Naive thymus-derived CD8-positive, alpha-beta T cell (primary cell): ENCODE measurements at regions not wholly inside any gene's neighbourhood (a gene's known extent, or its start where the extent isn't known, plus 50 kb on each side); places are given as distances from the start of the nearest gene placed in this dataset.

Source experiments
- ATAC-seq, 2 donors: fragments of 150-1000 bp; cut with Tn5 transposase in 1 of 2; sonication (Bioruptor Pico), chemical (Tn5 transposase) in 1 of 2; 1 replicate in 1 of 2; 2 replicates in 1 of 2; pipeline ENCODE4 v1.10.0; 2021; ENCODE audit warnings: mild to moderate bottlenecking in 2 of 2, moderate library complexity in 2 of 2
- POLR2A ChIA-PET: fragments of 350-600 bp; sonication (Branson Sonifier 250); formaldehyde crosslinking; loops from one replicate; lab custom pipeline; 2021; ENCODE audit warnings: antibody characterized with exemption; lab: Charles Lee
- DNase-seq, 10 donors: peaks; one replicate each; pipeline versions ENCODE4 v3.0.0 to v3.0.0-alpha.2; 2020 to 2022
- H3K27ac Mint-ChIP-seq, 10 donors: one replicate each; pipeline ENCODE4 v1.8.0; 2020 to 2022; ENCODE audit warnings: mild to moderate bottlenecking in 10 of 10, mixed read lengths in 10 of 10, moderate library complexity in 4 of 10, inconsistent platforms in 1 of 10
- H3K27me3 Mint-ChIP-seq, 5 donors: one replicate each; pipeline ENCODE4 v1.8.0; 2021 to 2022; ENCODE audit warnings: mixed read lengths in 5 of 5
- H3K36me3 Mint-ChIP-seq, 3 donors: one replicate each; pipeline ENCODE4 v1.8.0; 2020 to 2022; ENCODE audit warnings: mixed read lengths in 3 of 3, mild to moderate bottlenecking in 2 of 3, inconsistent platforms in 1 of 3
- H3K4me1 Mint-ChIP-seq, 4 donors: one replicate each; pipeline ENCODE4 v1.8.0; 2021 to 2022; ENCODE audit warnings: mixed read lengths in 4 of 4
- H3K4me3 Mint-ChIP-seq, 10 donors: one replicate each; pipeline ENCODE4 v1.8.0; 2020 to 2022; ENCODE audit warnings: mild to moderate bottlenecking in 10 of 10, mixed read lengths in 10 of 10, moderate library complexity in 6 of 10, inconsistent platforms in 1 of 10
- H3K9me3 Mint-ChIP-seq, 9 donors: one replicate each; pipeline ENCODE4 v1.8.0; 2020 to 2022; ENCODE audit warnings: mixed read lengths in 9 of 9, mild to moderate bottlenecking in 3 of 9, inconsistent platforms in 1 of 9, moderate library complexity in 1 of 9

DNA sequence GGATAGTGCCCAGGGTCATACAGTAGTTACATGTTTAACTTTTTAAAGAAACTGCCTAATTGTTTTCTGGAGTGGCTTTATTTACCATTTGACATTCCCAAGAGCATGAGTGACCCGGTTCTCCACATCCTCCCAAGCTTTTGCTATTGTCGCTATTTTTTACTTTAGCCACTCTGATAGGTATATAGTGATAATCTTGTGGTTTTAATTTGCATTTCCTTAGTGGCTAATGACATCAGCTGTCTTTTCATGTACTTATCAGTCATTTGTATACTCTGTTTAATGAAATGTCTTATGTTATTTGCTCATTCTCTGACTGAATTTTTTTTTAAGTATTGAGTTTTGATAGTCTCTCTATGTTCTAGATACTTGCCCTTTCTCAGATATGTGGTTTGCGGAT is 109.7 kb upstream of the HS6ST1 start:
- DNase-seq: no peak
- peaks cover 0 to 9% (median 0%) of the 10 kb centered on the region in 5 donors for H3K27me3 Mint-ChIP-seq
- no peak overlapping the region for H3K27ac Mint-ChIP-seq
- H3K9me3 Mint-ChIP-seq: peaks cover 0 to 31% (median 8%) of the 10 kb centered on the region in 9 donors
- H3K4me3 Mint-ChIP-seq: no peak overlapping the region
- H3K4me1 Mint-ChIP-seq: peaks cover 0 to 2% (median 0%) of the 10 kb centered on the region in 4 donors
- ATAC-seq: no peak
- H3K36me3 Mint-ChIP-seq: peaks cover 0 to 13% (median 0%) of the 10 kb centered on the region in 3 donors
- POLR2A ChIA-PET: no interaction called here

DNA sequence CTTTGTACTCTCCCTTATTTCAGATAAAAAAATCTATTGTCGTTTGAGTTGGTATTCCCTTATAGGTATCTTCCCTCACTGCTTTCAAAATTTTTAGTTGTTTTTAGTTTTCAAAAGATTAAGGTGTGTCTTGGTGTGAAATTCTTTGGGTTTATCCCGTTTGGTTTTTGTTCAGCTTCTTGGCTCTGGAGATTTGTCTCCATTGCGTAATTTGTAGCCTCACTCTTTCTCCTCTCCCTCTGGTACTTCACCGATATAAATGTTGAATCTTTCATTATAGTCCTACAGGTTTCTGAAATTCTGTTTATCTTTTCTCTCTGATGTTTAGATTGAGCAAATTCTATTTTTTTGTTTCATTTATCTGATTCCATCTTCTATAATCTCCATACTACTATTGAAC is 113.8 kb upstream of the HS6ST1 start:
- H3K9me3 Mint-ChIP-seq: peaks cover 0 to 31% (median 8%) of the 10 kb centered on the region in 9 donors
- DNase-seq (no peak), ATAC-seq (no peak)
- no peaks in the 10 kb centered on the region for H3K4me1 Mint-ChIP-seq
- H3K4me3 Mint-ChIP-seq: no peak overlapping the region
- POLR2A ChIA-PET: no interaction called here
- H3K27ac Mint-ChIP-seq: no peak overlapping the region
- peaks cover 0 to 13% (median 0%) of the 10 kb centered on the region in 3 donors for H3K36me3 Mint-ChIP-seq
- H3K27me3 Mint-ChIP-seq: peaks cover 3 to 37% (median 9%) of the 10 kb centered on the region in 5 donors

DNA sequence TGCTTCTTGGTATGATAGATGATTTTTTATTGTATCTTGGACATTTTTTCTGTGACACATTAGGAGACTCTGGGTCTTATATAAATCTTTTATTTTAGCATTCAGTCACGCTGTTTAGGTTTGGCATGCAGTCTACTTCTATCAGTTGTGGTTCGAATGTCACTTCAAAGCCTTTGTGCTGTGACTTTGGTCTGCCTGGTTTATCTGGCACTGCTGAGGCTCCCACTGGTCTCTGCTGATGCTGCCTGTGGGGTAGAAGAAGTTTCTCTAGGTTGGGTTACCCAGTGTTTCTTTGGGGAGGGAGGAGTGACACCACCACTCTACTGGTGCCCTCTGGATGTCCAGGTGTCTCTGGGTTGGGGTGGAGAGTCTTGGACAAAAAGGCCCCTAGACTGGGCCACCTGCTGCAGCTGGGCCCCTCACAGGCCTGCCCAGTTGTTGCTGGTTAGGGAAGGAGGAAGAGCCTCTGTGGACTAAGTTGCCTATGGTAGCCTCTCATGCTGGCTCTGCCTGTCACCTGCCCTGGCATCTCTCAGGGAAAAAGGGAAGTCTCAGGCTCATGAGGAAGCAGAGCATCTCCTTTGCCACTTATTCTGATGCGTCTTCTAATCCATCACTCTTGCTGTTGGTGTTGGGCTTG is 115.4 kb upstream of the HS6ST1 start:
- POLR2A ChIA-PET: no interaction called here

DNA sequence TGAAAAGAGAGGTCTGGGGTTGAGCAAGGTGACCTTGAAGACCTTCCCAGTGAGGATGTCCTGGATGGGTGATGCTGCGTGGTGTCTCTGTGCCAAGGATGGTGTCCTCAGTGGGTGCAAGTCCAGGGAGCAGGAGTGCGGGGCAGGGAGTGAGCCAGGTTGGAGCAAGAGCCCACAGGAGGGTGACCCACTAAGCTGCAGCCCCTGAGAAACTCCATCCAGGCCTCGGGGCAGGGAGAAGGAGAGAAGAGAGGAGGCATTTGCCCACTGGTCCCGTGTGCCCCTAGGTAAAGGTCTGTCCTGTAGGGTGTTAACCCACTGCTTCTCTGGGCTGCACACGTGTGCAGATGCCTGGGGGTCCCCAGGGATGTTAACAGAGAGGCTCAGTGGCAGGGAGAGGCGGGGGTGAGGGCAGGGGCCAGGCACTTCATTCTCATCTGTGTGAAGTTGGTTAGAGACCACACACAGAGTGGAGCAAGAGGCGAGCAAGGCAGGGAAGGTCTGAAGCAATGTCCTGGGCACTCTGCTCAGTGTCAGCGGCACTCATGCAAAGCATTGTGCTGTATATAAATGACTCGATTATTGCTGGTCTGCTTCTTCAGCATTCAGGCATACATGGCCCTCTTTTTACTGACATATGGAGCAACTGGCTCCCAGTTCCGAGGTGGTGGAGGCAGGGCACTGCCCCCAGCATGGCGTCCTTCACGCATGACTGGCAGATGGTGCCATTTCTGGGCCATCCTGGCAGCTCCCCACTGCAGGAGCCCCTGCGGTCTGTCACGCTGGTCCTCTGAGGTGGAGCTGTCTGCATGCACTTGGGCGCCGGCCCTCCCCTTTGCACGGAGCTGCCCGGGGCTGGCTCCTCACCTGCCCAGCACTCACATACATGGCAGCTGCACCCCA is 117.2 kb upstream of the HS6ST1 start:
- peaks cover 6 to 61% (median 16%) of the 10 kb centered on the region in 5 donors for H3K27me3 Mint-ChIP-seq
- no peak overlapping the region for H3K27ac Mint-ChIP-seq
- no peak for ATAC-seq
- no peak overlapping the region for H3K4me3 Mint-ChIP-seq
- no peak for DNase-seq
- H3K9me3 Mint-ChIP-seq: peaks cover 0 to 9% (median 0%) of the 10 kb centered on the region in 9 donors
- no peaks in the 10 kb centered on the region for H3K4me1 Mint-ChIP-seq
- H3K36me3 Mint-ChIP-seq: no peaks in the 10 kb centered on the region
- POLR2A ChIA-PET: no interaction called here

More for the DNA sequence above, 115.4 kb upstream of the HS6ST1 start:
- Mint-ChIP-seq H3K36me3 (peaks cover 0 to 13% (median 0%) of the 10 kb centered on the region in 3 donors), H3K27me3 (peaks cover 4 to 51% (median 14%) of the 10 kb centered on the region in 5 donors), H3K9me3 (peaks cover 0 to 24% (median 8%) of the 10 kb centered on the region in 9 donors), H3K27ac (no peak overlapping the region), H3K4me3 (no peak overlapping the region), H3K4me1 (no peaks in the 10 kb centered on the region)
- peak in 1 of 10 donors; percentile 37 for DNase-seq
- ATAC-seq: no peak

DNA sequence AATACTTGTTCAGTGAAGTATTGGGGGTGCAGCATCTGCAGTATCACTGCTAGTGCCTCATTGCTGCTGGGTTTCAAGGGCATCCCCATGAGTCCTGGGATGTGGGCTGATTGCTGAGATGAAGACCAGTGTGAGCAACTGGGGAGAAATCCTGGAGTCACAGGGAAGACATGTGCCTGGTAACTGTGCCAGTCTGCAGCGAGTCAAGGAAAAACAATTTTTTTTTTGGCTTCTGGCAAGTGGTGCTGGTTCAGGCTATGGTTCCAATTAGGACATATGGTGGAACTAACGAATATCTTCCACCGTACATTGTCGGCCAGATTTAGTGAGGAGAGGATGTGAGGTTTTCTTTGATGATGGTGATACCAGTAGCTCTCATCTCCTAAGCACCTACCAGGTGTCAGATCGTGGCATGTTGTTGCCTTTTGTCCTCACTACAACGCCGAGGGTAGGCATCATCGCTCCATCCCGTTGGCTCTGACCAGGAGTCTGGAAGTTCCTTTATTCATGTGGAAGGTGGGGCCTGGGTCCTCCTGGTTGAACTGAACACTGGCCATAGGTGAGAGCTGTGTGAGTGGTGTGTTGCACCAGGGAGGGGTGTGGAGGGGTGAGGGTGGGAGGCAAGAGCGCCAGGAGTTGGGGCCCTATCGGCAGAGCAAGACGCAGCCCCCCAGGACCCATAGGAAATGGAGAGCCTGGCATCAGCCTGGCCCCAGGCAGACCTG is 118.0 kb upstream of the HS6ST1 start:
- ATAC-seq (no peak), DNase-seq (peak in 1 of 10 donors; percentile 5)
- Mint-ChIP-seq H3K4me1 (peaks cover 0 to under 1% (median 0%) of the 10 kb centered on the region in 4 donors), H3K9me3 (peaks cover 0 to 9% (median 0%) of the 10 kb centered on the region in 9 donors), H3K27ac (no peak overlapping the region), H3K4me3 (no peak overlapping the region), H3K36me3 (no peaks in the 10 kb centered on the region), H3K27me3 (peaks cover 6 to 61% (median 16%) of the 10 kb centered on the region in 5 donors)
- POLR2A ChIA-PET: no interaction called here

DNA sequence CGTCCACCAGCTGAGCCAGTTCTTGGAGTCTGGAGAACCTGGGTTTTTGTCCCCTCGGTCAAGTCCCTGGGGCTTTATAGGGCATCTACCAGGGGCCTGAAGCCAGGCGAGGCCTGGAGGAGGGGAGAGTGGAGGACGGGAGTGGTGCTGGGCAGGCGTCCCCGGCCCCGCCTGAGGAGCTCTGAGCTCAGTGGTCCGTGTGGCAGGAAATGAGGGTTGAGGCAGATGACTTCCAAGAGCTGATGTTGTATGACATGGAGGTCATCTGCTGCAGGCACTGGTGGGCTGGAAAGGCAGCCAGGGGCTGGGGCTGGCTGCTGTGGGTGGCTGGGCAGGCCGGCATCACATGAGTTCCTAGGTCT is 118.5 kb upstream of the HS6ST1 start:
- peaks cover 0 to 5% (median 0%) of the 10 kb centered on the region in 9 donors for H3K9me3 Mint-ChIP-seq
- peaks cover 6 to 61% (median 16%) of the 10 kb centered on the region in 5 donors for H3K27me3 Mint-ChIP-seq
- no peak overlapping the region for H3K27ac Mint-ChIP-seq
- no peak overlapping the region for H3K4me3 Mint-ChIP-seq
- ATAC-seq (no peak), DNase-seq (peak in 1 of 10 donors; percentile 4)
- H3K36me3 Mint-ChIP-seq: no peaks in the 10 kb centered on the region
- peaks cover 0 to 3% (median 0%) of the 10 kb centered on the region in 4 donors for H3K4me1 Mint-ChIP-seq
- POLR2A ChIA-PET: no interaction called here

DNA sequence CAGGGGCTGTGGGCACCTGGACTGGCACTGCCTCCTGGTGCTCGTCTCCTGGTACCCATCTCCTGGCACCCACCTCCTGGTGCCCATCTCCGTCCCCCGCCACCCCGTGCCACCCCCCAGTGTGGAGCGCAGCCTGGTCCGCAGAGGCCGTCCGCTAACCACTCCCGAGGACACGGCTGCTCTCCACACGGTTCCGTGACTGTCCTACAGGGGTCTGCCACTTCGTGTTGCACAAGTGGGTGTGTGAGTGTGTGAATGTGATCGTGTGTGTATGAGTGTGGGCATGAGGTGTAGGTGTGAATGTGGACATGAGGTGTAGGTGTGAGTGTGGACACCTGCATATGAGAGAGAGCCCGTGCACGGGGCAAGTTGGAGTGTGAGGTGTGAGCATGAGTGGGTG is 119.4 kb upstream of the HS6ST1 start:
- H3K27me3 Mint-ChIP-seq: peaks cover 6 to 61% (median 16%) of the 10 kb centered on the region in 5 donors
- peaks cover 0 to 3% (median 0%) of the 10 kb centered on the region in 9 donors for H3K9me3 Mint-ChIP-seq
- H3K36me3 Mint-ChIP-seq: no peaks in the 10 kb centered on the region
- POLR2A ChIA-PET: no interaction called here
- ATAC-seq (no peak), DNase-seq (peak in 1 of 10 donors; percentile 0)
- H3K4me1 Mint-ChIP-seq: peaks cover 0 to 10% (median under 1%) of the 10 kb centered on the region in 4 donors
- H3K27ac Mint-ChIP-seq: no peak overlapping the region
- H3K4me3 Mint-ChIP-seq: no peak overlapping the region

DNA sequence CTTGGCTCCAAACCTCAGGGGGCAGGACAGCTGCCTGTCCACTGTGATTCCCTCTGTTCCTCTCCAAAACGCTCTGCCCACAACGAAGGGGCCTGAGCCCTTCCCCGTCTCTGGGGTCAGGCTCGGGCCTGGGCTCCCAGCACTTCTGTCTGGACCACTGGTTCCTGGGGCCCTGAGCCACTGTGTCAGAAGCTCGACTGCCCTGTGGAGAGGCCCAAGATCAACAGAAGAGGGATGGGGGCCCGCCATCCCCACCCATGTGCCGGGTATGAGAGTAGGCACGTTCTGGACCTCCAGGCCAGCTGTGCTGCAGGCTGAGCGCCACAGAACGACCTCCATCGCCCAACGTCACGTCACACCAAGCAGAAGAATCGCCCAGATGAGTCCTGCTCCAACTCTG is 119.9 kb upstream of the HS6ST1 start:
- DNase-seq: peak in 1 of 10 donors; percentile 9
- no peak overlapping the region for H3K4me3 Mint-ChIP-seq
- H3K27me3 Mint-ChIP-seq: peaks cover 6 to 61% (median 16%) of the 10 kb centered on the region in 5 donors
- no peak overlapping the region for H3K27ac Mint-ChIP-seq
- POLR2A ChIA-PET: no interaction called here
- peaks cover 0 to 3% (median 0%) of the 10 kb centered on the region in 9 donors for H3K9me3 Mint-ChIP-seq
- ATAC-seq: no peak
- peaks cover 0 to 14% (median under 1%) of the 10 kb centered on the region in 4 donors for H3K4me1 Mint-ChIP-seq
- H3K36me3 Mint-ChIP-seq: no peaks in the 10 kb centered on the region

DNA sequence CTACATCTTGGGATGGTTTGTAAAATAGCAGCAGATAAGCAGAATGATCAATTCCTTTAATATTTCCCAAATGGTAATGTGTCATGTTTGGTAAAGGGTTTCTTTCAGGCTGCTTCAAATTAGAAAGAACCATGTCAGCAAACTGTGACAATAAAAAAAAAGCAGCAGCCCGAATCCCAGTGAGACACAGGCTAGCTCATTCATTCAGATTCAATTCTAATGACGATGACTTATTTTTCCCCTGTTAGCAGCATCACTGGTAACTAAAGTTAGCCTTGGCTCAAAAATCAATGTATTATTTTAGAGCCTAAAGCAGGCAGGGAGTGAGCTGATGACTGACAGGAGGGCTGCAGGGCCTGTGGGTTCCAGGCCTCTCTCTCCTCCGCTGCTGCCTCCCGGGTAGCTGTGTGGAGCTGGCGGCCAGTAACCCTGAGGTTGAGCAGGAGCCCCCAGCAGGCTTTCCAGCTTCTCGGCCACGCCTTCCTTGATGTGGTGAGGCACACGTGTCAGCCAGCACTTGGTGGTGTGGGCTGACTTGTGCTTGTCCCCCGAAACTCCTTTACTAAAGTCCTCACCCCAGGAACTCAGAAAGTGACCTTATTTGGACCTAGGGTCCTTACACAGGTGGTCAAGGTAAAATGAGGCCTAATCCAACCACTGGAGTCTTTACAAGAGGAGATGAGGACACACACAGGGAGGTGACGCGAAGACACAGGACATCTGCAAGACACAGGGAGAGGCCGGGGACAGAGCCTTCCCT is 120.5 kb upstream of the HS6ST1 start:
- Mint-ChIP-seq H3K9me3 (no peaks in the 10 kb centered on the region), H3K27ac (no peak overlapping the region), H3K4me3 (no peak overlapping the region), H3K27me3 (peaks cover 4 to 56% (median 16%) of the 10 kb centered on the region in 5 donors), H3K36me3 (no peaks in the 10 kb centered on the region), H3K4me1 (peaks cover 0 to 15% (median under 1%) of the 10 kb centered on the region in 4 donors)
- POLR2A ChIA-PET: no interaction called here
- no peak for ATAC-seq
- peak in 1 of 10 donors; percentile 3 for DNase-seq

DNA sequence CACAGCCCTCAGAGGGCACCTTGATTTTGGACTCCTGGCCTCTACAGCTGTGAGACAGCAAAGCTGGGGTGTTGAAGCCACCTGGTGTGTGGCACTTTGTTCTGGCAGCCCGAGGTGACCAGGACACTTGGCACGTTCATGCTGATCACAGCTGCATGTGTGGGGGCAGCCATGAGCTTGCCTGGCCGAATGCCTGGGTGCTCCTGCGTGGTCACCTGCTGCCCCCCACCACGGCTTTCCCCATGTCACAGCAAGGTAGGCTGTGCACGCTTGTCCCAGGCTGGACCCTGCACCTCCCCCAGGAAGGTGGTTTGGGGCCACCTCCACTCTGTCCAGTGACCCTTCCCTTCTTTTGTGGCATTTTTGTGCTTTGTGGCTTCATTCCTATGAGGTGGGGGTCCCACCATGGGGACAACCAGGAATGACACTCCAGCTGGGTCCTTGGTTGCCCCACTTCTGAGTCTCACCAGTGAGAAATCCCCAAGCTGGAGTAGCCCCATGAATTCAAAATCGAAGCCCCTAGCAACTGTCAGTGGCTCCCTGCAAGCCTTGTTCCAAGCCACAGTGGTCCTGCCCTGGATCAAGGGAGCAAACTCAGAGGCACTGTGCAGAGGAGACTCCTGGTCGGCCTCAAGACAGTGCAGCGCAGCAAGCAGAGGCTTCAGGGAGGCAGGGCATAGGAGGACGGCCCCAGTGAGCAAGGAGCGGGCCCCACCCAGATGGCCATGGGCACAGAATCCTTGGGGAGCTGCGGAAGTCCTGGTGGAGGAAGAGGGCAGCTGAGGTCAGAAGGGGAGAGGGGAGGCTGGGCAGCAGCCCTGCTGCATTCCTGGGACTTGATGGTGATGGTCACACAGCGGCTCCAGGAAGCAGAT is 121.4 kb upstream of the HS6ST1 start:
- no peaks in the 10 kb centered on the region for H3K36me3 Mint-ChIP-seq
- H3K27me3 Mint-ChIP-seq: peaks cover 4 to 48% (median 14%) of the 10 kb centered on the region in 5 donors
- ATAC-seq (no peak), DNase-seq (peak in 1 of 10 donors; percentile 11)
- no peak overlapping the region for H3K27ac Mint-ChIP-seq
- POLR2A ChIA-PET: no interaction called here
- peaks cover 0 to 16% (median under 1%) of the 10 kb centered on the region in 4 donors for H3K4me1 Mint-ChIP-seq
- H3K9me3 Mint-ChIP-seq: no peaks in the 10 kb centered on the region
- H3K4me3 Mint-ChIP-seq: no peak overlapping the region

DNA sequence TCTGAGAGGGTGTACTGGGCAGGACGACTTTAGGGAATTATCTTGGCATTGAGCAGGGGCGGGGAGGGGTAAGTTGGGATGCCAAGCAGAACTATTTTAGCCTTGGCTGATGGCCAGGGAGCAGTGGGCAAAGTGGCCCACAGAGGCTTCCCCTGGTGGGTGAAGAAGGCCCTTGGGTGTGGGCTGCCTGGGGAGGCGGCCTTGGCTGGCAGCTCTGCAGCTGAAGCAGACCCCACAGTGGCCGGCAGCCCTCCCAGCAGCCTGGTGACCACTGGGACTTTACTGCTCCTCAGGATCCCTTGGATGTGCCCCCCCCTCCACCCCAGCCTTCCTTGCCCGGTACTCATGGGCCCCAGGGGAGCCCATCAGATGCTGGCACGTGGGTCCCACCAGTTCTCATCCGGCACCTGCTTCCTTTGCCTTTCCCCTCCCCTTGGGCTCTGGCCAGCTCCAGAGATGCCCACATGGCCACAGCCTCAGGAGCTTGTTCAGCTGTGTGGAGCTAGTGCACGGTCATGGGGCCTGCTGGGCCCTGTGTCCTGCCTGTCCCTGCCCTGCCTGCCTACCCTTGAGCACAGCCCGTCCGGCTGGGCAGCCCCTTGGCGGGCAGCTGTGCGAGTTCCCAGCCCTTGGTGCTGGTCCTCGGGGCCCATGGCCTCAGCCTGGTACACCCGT is 122.1 kb upstream of the HS6ST1 start:
- ATAC-seq: no peak
- Mint-ChIP-seq H3K27me3 (peaks cover 3 to 40% (median 12%) of the 10 kb centered on the region in 5 donors), H3K36me3 (no peaks in the 10 kb centered on the region), H3K4me1 (peaks cover 0 to 16% (median under 1%) of the 10 kb centered on the region in 4 donors), H3K9me3 (no peaks in the 10 kb centered on the region), H3K4me3 (no peak overlapping the region), H3K27ac (peak overlapping the region in 1 of 10 donors; percentile 33)
- peak in 1 of 10 donors; percentile 11 for DNase-seq
- POLR2A ChIA-PET: no interaction called here
